ENCODE measurements at regions not wholly inside any gene's neighbourhood (a gene's known extent, or its start where the extent isn't known, plus 50 kb on each side); places are given as distances from the start of the nearest gene placed in this dataset.

GRCh38 chr12:83739607-83740006 is 1052.9 kb downstream of the TMTC2 start:
- no peak for TF ChIP-seq CTCF (IDR thresholded peaks at IDR 0.05)
- no peak for TF ChIP-seq POLR2AphosphoS5 (IDR thresholded peaks at IDR 0.05)
- TF ChIP-seq POLR2A (IDR thresholded peaks at IDR 0.05) = no peak
- no peak for TF ChIP-seq EP300 (IDR thresholded peaks at IDR 0.05)

All from sigmoid colon (tissue), 4 donors.